Dermis blood vessel endothelial cell (primary cell): ENCODE measurements at regions not wholly inside any gene's neighbourhood (a gene's known extent, or its start where the extent isn't known, plus 50 kb on each side); places are given as distances from the start of the nearest gene placed in this dataset.

ENCODE experiments used
- DNase-seq: peaks from one replicate; pipeline ENCODE4 v3.0.0; 2010

DNA sequence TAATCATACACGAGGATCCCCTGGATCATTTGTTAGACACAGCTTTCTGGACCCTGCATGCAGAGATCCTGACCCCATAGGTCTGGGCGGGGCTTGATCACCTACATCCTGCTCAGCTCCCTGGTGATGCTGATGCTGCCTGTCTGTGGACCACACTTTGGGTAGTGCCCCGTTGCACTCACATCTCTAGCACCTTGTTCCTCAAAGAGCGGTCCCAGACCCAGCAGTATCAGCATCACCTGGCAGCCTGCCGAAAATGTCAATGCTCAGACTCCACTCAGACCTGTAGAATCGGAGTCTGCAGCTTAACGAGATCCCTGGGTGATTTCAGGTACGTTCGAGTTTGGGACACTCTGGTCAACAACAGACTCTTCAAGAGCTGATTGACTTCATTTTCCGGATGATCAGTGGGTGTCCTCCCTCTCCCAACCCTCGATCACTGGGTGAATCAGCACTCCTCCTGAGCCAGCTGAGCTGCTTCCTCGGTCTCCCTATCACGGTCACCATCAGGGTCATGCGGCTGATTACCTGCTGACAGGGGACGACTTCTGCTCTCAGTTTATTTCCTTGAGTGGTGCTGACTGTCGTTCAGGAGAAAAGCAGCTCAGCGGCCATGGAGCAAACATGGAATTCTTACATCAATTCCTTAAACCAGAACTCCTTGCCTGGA is 150.6 kb upstream of the RAB12 start:
- no peak for DNase-seq

DNA sequence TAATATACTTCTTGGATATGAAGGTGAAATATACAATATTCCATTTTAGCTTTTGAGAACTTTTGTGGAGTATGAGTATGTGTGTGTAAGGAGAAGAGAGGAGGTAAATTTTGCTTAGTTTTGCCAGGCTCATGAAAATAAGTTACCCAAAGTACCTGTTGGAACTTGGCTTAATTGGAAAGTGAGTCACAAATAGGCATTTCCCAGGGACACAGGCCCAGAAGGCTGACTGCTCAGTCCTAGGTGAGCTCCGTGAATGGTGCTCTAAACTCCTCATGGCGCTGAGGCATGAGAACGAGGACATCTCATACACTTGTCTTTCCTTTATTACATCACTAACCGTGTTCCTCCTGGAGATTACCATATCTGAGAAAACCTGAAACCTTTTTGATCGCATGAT is 148.5 kb upstream of the RAB12 start:
- no peak for DNase-seq

DNA sequence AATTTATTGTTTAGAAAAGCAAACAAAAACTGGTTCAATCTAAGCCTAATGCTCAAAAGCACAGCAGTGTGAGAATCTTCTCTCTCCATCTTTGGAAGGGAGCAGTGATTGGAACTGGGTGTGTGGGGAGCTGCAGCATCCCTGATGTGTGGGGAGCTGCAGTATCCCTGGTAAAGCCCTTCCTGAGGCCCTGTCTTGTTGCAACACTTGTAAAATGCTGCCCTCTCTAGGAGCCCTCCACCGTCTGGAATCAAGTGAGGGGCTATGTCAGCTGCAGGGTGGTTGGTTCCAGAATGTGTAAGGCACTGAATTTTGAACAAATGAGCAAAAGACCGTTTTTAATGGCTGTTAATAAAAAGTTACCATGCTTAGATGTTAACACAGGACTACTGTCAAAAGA is 147.7 kb upstream of the RAB12 start:
- no peak for DNase-seq

DNA sequence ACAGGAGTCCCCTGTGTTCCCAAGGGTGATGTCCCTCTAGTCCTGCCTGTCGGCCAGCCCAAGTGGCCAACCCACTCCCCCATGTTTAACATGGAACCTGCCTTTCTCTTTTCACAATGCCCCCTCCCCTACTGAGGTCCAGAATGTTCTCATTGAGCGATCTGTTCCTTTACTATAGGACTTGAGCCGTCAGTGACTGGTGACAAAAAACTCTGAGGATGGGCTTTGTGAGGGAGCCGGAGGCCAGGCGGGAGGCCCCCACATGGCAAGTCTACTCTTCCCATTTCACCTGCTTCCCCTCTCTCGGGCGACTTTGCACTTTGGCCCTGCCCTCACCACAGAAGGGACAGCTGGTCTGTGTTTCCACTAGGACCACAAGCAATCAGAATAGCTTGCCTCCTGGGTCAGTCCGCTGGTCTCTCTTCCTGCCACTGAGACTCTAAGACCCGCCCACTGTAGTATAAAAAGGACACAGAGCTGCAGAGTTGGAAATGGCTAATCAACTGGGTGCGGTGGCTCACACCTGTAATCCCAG is 146.5 kb upstream of the RAB12 start:
- DNase-seq: no peak

DNA sequence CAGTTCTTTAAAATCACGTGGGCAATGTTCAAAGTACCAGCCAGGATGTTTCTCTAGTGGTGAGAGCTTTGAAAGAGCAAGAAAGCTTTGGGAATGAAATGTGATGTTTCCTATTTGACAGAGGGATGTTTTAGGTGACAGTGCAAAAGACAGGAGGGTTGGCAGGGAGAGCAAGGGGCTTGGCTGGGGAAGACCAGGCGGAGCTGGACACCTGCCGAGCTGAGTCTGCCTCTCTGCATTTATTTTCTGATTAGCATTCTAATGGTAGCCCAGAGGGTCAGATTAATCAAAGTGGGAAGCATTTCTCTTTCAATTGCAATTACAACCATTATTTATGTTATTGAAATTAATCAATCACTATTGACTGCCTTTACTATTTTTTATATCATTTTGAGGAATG is 145.4 kb upstream of the RAB12 start:
- no peak for DNase-seq

DNA sequence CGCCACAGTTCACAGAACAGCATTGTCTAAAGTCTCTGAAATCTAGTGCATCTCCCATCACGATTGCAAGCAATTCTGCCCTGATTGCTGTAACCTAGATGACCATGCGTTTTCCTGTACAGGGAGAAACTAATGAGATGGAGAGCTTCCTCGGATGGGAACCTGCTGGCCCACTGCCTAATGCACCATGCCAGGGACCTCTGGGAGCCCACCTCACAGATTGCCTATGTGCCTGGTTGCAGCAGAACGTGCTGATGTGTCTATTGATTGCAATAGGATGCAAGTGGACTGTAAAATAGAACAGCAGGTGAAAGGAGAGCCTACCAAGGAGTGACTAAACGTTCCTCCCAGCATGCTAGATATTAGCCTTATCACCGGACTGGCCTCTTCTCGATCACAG is 141.0 kb upstream of the RAB12 start:
- no peak for DNase-seq

DNA sequence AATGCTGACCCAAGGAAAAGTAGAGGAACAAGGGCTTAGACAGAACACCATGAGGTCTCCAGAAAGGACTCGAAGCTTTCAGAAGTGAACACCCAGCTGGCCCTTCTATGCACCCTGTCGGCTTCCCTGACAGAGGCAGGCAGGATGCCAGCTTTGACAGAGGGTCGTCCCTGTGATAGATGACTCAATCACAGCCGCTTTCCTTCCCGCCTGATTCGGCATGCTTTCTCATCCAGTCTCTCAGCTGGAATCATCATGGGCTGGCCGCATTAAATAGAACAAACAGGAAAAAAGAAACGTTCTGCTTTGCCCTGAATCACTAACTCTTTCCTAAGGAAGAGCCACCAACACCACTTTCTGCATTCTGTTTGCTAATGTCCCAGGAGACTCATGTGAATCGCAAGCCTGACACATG is 140.3 kb upstream of the RAB12 start:
- peak; percentile 61 for DNase-seq

DNA sequence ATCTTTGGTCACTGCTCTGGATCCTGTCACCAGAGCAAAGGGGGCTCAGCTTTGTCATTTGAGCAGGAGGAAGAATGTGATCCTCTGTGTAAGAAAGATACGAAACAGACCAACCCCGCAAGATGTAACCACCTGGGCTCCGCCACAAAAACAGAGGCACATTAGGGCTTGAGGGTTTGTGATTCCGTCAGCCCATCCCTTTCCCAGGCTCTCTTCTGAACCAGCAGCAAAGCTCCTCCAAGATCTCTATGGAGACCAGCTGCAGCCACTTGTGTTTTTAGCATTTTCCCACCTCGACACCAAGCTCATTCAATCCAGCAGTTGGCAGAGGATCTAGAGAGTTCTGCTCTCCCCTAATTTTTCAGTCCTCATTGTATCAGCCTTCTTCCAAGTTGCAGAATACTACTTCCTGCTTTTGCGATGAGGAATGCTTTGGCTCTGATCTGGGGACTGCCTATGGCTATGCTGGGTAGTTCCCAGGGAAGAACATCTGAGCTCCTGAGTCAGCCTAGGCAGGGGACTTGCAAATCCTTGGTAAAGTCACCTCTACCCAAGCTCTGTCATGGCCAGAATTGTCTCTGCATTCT is 139.6 kb upstream of the RAB12 start:
- peak; percentile 41 for DNase-seq

DNA sequence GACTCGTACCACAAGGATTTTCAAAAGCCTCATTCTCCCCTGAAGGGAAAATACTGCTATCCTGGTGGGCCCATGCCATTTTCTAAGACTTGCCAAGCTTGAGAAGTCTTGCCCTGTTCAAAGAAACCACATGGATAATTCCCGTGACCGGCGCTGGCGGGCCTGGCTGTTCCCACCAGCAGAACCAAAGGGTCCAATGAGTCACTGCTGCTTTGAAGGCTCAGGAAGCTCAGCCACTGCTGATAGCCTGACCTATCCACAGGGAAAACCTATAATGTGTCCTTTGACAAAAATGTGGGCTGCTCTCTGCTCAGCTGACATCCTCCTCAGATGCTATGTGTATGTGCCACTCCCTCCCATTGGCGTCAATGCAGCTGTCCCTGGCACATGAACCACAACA is 137.9 kb upstream of the RAB12 start:
- peak; percentile 37 for DNase-seq

DNA sequence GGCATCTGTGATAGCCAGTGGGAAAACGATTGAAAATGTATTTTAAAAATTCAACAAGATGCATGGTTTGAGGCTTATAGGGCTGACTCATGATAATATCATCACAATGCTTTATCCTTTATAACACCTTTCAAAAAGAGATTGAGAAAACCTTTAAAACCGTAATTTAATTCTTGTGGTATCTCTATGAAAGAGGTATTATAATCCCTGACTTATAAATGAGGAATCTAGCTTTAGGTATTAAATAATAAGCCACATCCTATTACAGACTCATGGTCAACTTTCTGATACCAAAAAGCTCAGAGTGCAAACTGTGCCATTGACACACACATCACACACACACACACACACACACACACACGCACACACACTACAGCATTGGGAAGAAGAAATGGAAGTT is 134.6 kb upstream of the RAB12 start:
- no peak for DNase-seq

DNA sequence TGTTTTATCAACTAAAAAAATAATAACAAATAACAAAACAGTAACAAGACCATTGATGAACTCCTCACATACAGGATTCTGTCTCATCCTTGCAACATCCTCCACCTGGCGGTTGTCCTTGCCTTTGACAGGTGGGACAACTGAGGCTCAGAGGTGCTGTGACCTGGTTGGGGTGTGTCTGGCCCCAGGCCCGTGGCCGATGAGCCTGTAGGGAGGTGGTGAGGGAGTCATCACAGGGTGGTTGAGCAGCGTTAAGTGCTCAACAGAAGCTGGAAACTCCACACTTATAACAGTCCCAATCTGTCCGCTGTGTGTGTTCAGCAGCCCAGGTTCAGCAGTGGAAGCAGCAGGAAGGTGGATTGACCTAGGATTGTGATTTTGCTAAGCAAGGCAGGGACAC is 131.6 kb upstream of the RAB12 start:
- DNase-seq: no peak

DNA sequence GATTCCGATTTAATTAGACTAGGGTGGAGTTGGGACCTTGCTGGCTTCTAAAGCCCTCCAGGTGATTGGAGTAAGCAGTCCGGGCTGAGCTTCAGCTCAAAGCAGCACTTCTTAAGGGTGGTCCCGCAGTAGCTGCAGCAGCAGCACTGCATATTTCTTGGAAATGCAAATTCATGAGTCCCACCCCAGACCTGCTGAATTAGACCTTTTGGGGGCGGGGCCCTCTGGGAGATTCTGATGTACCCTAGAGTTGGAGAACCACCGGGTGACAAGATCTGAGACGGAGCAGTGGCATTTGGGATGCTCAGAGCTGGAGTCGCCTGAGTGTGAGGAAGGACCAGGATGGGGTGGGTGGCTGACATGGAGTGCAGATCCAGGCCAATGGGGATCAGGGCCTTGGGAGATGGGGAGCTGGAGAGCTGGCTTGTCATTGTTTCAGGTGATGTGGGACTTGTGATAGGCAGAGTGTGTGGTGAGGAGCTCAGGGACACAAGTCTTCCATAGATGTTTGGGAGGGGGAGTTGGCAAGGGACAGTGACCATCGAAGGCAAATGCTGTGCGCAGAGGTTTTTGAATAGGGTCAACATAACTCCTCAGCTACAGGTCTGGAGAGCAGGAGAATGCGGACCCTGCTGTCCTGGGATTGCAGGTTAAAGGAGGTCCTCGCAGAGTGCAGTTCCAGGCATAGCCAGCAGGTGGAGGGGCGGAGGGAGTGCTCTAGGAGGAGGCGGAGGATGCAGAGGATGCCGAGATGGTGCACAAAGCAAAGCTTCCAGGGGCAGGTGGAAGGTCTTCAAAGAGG is 130.9 kb upstream of the RAB12 start:
- DNase-seq: peak; percentile 77

DNA sequence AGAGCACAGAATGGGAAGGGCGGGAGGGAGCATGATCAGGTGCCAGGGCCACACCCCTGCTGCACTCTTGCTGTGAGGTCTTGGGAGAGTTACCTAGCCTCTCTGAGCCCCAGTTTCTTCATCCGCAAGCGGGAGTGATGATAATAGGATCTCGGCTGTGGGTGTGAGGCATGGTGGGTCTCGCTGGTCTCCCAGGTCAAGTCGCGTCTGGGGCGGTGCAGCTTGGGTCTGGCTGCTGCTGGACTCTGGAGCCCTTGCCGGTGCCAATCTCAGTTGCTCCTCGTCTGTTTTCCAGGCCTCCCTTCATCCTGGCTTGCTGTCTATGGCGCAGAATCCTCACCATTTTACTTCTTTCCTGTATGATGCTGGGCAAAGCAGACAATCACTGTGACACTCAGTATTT is 130.3 kb upstream of the RAB12 start:
- no peak for DNase-seq

DNA sequence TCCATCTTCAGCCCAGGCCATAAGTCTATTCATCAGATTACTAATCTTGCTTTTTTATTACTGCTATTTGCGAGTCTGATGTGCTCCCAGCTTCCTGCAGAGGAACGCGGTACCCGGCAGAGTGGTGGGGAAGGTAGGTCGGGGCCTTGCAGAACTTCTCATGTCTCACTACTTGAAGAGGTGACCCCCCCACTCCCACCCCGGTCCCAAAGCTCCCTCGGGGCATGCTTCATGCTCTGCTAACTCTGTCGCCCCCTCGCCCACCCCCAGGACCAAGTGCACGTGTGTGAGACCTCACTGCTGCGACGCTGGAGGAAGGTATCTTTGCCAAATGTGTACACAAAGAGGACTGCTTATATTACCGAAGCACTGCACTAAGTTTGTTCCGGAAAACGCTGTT is 129.4 kb upstream of the RAB12 start:
- no peak for DNase-seq

DNA sequence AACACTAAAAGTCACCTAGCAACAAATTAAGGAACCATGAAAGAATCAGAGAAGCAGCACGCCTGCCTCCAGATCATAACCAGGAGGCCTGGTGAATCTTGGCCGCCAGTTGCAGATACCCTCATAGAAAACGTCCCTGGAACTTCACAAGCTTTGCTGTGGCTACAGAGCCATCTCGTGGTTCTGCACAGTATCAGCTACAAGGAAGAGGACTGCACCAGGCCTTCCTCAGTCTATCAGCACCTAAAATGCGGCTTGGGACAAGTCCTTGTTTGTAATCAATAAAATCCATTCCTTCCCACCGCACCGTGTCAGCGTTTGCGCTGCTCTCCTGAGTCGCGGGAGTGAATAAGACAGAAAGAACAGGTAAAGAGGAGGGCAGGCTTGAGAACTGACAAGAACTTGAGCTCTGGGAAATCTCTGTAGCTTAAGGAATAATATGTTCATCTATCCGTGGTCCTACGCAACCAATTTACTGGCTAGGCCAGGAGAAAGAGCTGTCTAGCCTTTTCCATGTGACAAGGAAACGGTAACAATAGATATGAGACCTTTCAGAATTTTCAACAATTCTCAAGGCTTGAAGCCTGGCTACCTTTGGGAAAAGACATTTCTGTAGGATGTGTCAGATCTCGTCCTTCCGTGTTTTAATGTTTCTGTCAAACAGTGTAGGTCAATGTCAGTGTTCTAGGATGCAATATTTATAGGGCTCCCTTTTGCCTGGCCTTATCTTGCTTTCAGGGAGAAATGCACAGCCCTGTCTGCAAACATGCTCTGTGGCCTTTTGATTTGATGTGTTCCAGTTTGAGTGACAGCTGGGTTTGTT is 128.5 kb upstream of the RAB12 start:
- peak; percentile 75 for DNase-seq

DNA sequence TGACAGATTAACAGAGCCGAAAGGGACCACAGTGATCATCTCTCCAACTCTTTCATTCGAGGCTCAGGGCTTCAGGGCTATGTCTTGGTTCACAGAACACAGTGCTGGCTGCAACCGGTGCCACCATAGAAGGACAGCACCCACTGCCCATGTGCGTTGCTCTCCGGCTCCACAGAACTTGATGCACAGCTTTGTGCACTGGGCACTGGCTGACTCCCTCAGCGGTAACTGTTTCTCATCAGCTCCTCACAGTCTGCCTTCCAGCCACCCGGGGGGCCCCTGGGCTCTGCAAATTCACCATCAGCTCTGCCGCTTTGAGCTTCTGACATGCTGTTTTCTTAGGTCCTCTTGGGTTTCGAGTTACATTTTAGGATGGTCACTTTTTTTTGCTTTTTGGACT is 124.3 kb upstream of the RAB12 start:
- no peak for DNase-seq

DNA sequence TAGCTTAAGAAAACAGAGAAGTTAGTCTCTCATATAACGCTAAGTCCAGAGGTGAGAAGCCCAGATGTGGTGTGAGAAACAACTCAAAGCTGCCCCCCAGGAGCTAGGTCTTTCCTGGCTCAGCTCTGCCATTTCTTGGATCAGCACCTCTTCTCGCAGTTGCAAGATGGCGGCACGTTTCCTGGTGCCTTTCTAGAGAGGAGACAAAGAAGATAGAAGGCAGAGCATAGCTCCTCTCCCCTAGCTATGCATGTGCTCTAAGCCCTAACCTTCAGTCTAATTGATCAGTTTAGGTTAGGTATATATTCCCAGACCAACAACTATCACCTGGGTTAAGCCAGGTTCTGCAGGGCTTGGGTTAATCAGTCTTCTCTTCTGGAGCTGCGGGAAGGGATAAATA is 119.5 kb upstream of the RAB12 start:
- DNase-seq: no peak

DNA sequence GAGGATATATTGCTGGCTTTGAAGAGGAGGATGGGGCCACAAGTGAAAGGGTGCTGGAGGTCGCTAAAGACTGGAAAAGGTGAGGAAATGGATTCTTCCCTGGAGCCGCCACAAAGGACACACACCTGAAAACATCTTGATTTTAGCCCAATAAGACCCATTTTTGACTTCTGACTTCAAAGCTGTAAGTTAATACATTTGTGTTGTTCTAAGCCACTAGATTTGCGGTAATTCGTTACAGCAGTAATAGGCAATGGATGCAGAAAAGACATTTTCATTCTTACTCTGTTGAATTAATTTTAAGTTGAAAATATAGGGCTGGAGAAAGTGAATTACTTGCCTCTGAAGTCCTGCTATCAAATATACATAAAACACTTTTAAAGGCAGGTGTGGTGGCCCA is 117.7 kb upstream of the RAB12 start:
- no peak for DNase-seq

DNA sequence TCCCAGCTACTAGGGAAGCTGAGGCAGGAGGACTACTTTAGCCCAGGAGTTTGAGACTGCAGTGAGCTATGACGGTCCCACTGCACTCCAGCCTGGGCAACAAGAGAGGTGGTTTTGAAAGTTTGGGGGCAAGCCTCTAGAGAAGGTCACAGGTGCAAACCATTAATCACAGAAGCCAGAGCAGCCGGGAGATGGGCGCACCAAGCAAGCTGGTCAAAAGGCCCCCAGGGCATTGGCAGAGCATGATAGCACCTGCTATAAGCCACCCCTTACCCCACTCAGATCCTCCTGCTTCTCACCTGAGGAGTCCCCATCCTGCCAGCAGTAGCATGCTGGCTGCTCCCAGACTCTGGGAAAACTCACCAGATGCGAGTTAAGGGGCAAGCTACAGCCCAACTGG is 116.1 kb upstream of the RAB12 start:
- DNase-seq: no peak

DNA sequence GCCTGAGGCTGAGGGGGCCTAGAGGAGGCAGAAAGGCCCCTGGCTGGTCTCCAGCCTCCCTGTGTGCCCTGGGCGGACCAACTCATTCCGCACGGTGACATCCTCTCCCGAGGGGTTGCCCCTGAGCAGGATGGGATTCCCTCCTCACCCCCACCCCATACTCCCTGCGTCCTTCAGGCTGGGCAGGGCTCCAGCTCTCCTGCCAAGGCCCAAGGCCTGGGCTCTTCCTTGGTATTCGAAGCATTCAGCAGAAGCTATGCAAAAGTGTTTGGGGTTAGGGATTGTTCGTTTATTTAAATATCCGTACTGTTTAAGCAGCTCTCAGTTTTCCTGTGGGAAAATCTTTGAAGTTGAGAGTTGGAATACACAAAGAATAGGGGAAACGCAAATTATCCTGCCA is 113.1 kb upstream of the RAB12 start:
- DNase-seq: no peak

DNA sequence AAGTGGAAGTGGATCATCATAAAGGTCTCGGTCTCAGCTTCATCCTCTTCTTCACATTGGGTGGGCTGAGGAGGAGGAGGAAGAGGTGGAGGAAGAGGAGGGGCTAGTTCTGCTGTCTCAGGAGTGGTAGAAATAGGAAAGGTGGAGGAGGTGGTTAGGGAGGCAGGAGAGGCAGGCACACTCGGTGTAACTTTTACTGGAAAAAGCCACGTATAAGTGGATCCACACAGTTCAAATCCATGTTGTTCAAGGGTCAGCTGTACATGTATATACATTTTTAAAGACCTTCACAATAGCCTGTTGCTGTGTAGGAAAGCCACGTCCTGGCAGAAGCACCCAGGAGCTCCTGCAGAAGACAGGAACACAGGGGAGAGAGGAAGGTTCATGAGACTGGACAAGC is 110.3 kb upstream of the RAB12 start:
- DNase-seq: no peak

DNA sequence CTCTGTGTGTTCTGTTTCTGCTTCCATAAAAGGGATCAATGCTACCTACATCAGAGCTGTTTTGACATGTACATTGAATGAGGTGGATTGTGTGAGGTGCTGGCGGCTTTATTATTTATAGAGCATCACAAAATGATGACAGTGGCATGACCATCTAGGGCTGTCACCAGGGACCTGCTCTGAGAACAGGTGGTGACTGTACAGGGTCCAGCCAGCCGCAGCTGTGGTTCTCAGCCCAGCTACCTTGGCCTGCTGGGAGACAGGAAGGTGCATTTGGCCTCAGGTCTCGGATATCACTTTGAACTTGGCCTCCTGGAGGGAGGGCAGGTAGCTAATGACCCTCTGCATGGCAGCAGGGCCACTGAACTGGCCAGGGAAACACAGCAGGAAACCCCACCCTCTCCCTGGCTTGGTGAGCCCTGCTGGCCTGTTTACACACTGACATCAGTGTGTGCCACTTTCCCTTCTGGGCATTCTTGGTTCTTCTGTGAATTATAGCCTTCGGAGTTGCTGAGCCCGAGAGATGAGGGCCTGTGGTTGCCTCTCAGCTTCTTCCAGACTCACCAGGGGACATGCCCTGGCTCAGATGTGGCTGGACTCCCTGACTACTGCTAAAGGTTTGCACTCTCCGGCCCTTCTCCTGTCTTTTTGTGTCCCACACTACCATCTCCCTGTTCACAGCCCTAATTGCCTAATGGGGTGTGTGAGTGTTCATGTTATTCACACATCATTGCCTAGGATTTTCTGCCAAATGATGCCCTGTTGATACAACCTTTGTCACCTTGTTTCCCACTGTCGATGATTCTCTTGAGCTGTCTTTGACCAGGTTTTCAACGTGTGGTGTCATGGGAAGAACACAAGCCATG is 109.2 kb upstream of the RAB12 start:
- no peak for DNase-seq
